ENCODE measurements at regions not wholly inside any gene's neighbourhood (a gene's known extent, or its start where the extent isn't known, plus 50 kb on each side); places are given as distances from the start of the nearest gene placed in this dataset.

- Histone ChIP-seq H3K9me3 (no peaks in the 10 kb centered on the region), H3K36me3 (no peaks in the 10 kb centered on the region), H3K4me1 (peaks cover 0 to 9% (median 0%) of the 10 kb centered on the region in 12 donors), H3K4me3 (no peak overlapping the region), H3K27me3 (no peaks in the 10 kb centered on the region), H3K27ac (no peak overlapping the region)
- DNase-seq (no peak), ATAC-seq (no peak)
- WGBS, 4 donors, result 93 to 97% (median 96%) methylated on average over 3 of the region's 3 CpGs
- TF ChIP-seq POLR2A (IDR thresholded peaks at IDR 0.05) (no peak), CTCF (IDR thresholded peaks at IDR 0.05) (no peak)
- intact Hi-C loops (cut with DNase I), result loop anchor here in 1 of 10 donors (10.0 kb wide), 1 partner anchor 199 kb away; the partner anchor contains the start of gene IGFBP3
Observed at GRCh38 chr7:46123756-46124343, 202.8 kb upstream of the IGFBP3 start.

- Histone ChIP-seq H3K9me3 (no peaks in the 10 kb centered on the region), H3K36me3 (no peaks in the 10 kb centered on the region), H3K4me1 (no peaks in the 10 kb centered on the region), H3K27ac (no peak overlapping the region), H3K27me3 (no peaks in the 10 kb centered on the region), H3K4me3 (no peak overlapping the region)
- DNase-seq (no peak), ATAC-seq (peak in 3 of 4 donors; percentile 36 to 66 (median 62))
- WGBS, 4 donors, result 38 to 51% (median 43%) methylated on average over 3 of the region's 3 CpGs
- intact Hi-C loops (cut with DNase I), result no loop called here
- TF ChIP-seq POLR2A (IDR thresholded peaks at IDR 0.05) (no peak), CTCF (IDR thresholded peaks at IDR 0.05) (no peak)
Observed at GRCh38 chr7:46115410-46115809, 194.3 kb upstream of the IGFBP3 start.

- Histone ChIP-seq H3K27ac (no peak overlapping the region), H3K9me3 (no peaks in the 10 kb centered on the region), H3K4me1 (no peaks in the 10 kb centered on the region), H3K27me3 (no peaks in the 10 kb centered on the region), H3K36me3 (no peaks in the 10 kb centered on the region), H3K4me3 (no peak overlapping the region)
- intact Hi-C loops (cut with DNase I), result no loop called here
- no peak for TF ChIP-seq POLR2A (IDR thresholded peaks at IDR 0.05)
- no peak for TF ChIP-seq CTCF (IDR thresholded peaks at IDR 0.05)
- no peak for ATAC-seq
- no peak for DNase-seq
- 63 to 79% (median 73%) methylated on average over 4 of the region's 4 CpGs for WGBS, 4 donors
Observed at GRCh38 chr7:46109437-46109836, 188.4 kb upstream of the IGFBP3 start.

GRCh38 chr7:46108272-46108671, 187.2 kb upstream of the IGFBP3 start:
- TF ChIP-seq CTCF (IDR thresholded peaks at IDR 0.05) (no peak), POLR2A (IDR thresholded peaks at IDR 0.05) (no peak)
- no peak overlapping the region for H3K4me3 ChIP-seq
- DNase-seq, result no peak
- 83 to 90% (median 87%) methylated on average over 7 of the region's 7 CpGs for WGBS, 4 donors
- H3K27ac ChIP-seq, result no peak overlapping the region
- ATAC-seq, result no peak
- no peaks in the 10 kb centered on the region for H3K4me1 ChIP-seq
- no peaks in the 10 kb centered on the region for H3K36me3 ChIP-seq
- intact Hi-C loops (cut with DNase I), result no loop called here
- no peaks in the 10 kb centered on the region for H3K27me3 ChIP-seq
- H3K9me3 ChIP-seq, result no peaks in the 10 kb centered on the region

Data from heart left ventricle (tissue), 16 donors.